Colonic mucosa (tissue), 4 donors: ENCODE measurements at regions not wholly inside any gene's neighbourhood (a gene's known extent, or its start where the extent isn't known, plus 50 kb on each side); places are given as distances from the start of the nearest gene placed in this dataset.

Experiments
- DNase-seq: peaks from one replicate; pipeline ENCODE4 v3.0.0-alpha.2; 2020
- H3K27ac ChIP-seq: fragments of 200-600 bp; one replicate; pipeline ENCODE4 v1.8.0; 2021
- H3K27me3 ChIP-seq: fragments of 200-600 bp; one replicate; pipeline ENCODE4 v1.8.0; 2021
- H3K36me3 ChIP-seq: fragments of 200-600 bp; one replicate; pipeline ENCODE4 v1.8.0; 2021
- H3K4me1 ChIP-seq: fragments of 200-600 bp; one replicate; pipeline ENCODE4 v1.8.0; 2021; ENCODE audit warnings: mild to moderate bottlenecking
- H3K4me3 ChIP-seq: fragments of 200-600 bp; one replicate; pipeline ENCODE4 v1.8.0; 2021
- H3K9ac ChIP-seq, 2 donors: one replicate each; pipeline ENCODE4 v1.7.0; 2013; ENCODE audit warnings: control low read depth in 2 of 2, low read depth in 2 of 2, low read length in 2 of 2
- H3K9me3 ChIP-seq: fragments of 200-600 bp; one replicate; pipeline ENCODE4 v1.8.0; 2021
- intact Hi-C: fragments of 100-400 bp; cut with DNase I; formaldehyde crosslinking; loops from one replicate; pipeline ENCODE4 v1.14.1; 2022
- TF ChIP-seq, protein P1 (sequence below): fragments of 200-600 bp; IDR thresholded peaks from one replicate; pipeline ENCODE4 v1.8.0; 2022; ENCODE audit warnings: antibody characterized with exemption, mild to moderate bottlenecking
- donor health status: healthy.
- donor health status: DM: no; HTN: no; CAD: no.
- donor health status: DM: no; HTN: no; CAD: no.

DNA sequence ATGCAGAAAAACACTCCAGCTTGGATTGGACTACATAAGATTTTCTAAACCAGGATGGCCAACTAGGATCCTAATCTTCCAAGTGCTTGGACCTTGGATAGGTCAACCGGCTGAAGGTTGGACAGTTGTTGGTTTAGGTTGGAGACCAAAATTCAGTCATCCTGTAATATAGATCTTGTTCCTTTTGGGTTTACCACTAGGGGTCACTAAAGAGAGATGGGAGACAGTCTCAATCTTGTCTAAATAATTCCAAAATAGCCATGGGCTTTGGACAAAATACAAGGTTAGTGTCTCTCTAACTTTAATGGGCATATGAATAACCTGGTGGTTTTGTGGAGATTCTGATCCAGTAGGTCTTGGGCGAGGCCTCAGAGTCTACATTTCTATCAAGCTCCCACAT, 148.7 kb upstream of the ERCC6L2 start:
- DNase-seq = no peak
- H3K4me3 ChIP-seq = no peak overlapping the region
- no peak overlapping the region for H3K27ac ChIP-seq
- H3K36me3 ChIP-seq = no peaks in the 10 kb centered on the region
- TF ChIP-seq, protein P1, sequence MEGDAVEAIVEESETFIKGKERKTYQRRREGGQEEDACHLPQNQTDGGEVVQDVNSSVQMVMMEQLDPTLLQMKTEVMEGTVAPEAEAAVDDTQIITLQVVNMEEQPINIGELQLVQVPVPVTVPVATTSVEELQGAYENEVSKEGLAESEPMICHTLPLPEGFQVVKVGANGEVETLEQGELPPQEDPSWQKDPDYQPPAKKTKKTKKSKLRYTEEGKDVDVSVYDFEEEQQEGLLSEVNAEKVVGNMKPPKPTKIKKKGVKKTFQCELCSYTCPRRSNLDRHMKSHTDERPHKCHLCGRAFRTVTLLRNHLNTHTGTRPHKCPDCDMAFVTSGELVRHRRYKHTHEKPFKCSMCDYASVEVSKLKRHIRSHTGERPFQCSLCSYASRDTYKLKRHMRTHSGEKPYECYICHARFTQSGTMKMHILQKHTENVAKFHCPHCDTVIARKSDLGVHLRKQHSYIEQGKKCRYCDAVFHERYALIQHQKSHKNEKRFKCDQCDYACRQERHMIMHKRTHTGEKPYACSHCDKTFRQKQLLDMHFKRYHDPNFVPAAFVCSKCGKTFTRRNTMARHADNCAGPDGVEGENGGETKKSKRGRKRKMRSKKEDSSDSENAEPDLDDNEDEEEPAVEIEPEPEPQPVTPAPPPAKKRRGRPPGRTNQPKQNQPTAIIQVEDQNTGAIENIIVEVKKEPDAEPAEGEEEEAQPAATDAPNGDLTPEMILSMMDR = peak; percentile 54
- H3K4me1 ChIP-seq = peaks cover 3% of the 10 kb centered on the region
- H3K9ac ChIP-seq = no peak overlapping the region
- H3K9me3 ChIP-seq = no peaks in the 10 kb centered on the region
- H3K27me3 ChIP-seq = no peaks in the 10 kb centered on the region
- intact Hi-C loops = loop anchor here (5.0 kb wide), 1 partner anchor 491 kb away; no protein-coding TSS in a partner anchor

DNA sequence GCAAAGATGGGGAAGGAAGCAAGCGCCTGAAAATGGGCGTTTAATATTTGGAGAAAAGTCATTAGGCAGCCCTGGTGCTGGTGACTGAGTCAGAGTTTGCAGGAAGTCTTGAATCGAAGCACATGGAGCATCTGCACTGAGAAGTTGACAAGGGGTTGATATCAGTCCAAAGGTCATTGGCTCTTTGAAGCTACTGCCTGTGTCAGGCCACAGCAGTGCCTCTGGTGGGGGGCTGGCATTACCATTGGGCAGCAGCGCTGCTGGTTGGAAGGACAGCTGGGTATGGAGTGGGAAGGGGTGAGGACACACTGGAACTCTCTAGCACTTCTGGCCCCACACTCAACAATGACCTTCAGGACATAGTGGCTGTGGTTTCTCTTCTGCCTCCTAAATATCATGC, 150.4 kb upstream of the ERCC6L2 start:
- Histone ChIP-seq H3K27me3 (no peaks in the 10 kb centered on the region), H3K9ac (no peak overlapping the region), H3K4me3 (no peak overlapping the region), H3K36me3 (no peaks in the 10 kb centered on the region), H3K27ac (no peak overlapping the region), H3K9me3 (no peaks in the 10 kb centered on the region), H3K4me1 (peaks cover 3% of the 10 kb centered on the region)
- TF ChIP-seq, protein P1 = no peak
- DNase-seq = no peak
- intact Hi-C loops = loop anchor here (5.0 kb wide), 1 partner anchor 492 kb away; no protein-coding TSS in a partner anchor

DNA sequence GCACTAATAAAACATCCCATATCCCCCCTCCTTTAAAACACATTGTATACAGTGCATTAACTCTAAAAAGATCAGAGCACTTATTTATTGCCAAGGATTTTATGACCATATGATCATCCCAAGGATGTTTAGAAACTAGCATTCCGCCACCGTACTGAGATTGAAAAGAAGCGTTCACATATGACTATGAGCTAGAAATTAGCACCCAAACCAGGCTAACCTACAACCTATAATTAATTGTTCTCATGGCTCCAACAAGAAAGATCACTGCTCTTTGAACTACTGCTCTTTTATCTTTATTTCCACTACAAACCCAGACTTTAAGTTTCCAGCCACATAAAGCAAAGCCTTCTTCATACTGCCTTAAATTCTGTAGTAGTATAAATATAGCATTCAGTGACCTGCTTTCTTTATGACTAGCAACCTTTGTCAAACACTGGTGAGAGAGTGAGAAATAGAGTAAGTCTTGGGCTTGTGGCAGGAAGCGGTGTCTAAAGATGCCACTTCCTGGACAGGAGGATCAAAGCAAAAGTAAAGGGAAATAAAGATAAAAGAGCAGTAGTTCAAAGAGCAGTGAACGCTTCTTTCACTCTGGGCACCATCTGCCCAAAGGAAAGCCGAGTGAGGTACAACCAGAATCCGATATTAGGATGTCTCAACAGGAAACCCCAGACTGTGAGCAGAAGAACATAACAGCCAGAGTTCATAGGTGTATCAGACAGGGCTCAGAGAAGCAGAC, 151.1 kb upstream of the ERCC6L2 start:
- intact Hi-C loops = no loop called here
- peaks cover 3% of the 10 kb centered on the region for H3K4me1 ChIP-seq
- DNase-seq = no peak
- TF ChIP-seq, protein P1 = no peak
- H3K4me3 ChIP-seq = no peak overlapping the region
- H3K9ac ChIP-seq = peak overlapping the region in 1 of 2 donors; percentile 0
- no peaks in the 10 kb centered on the region for H3K9me3 ChIP-seq
- no peaks in the 10 kb centered on the region for H3K27me3 ChIP-seq
- no peak overlapping the region for H3K27ac ChIP-seq
- no peaks in the 10 kb centered on the region for H3K36me3 ChIP-seq

DNA sequence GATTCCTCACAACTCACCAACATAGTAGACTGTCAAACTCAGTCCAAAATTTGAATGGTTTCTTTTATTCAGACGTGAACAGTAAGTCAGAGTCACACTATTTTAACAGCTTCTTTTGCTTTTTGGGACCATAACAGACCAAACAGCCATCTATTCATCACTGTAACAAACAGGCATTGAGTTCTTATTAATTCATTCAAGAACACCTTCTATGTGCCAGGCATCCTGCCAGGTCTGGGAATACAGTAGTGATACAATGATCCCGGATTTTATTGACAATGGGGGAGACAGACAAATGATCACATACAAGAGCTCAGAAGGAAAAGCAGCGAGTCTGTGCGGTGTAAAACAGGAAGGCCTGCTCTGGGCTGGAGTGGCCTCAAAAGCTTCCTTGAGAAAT, 153.3 kb upstream of the ERCC6L2 start:
- Histone ChIP-seq H3K27me3 (no peaks in the 10 kb centered on the region), H3K9me3 (no peaks in the 10 kb centered on the region), H3K9ac (peak overlapping the region in 1 of 2 donors; percentile 7), H3K4me3 (no peak overlapping the region), H3K36me3 (no peaks in the 10 kb centered on the region), H3K4me1 (peaks cover 3% of the 10 kb centered on the region), H3K27ac (peak overlapping the region; percentile 53)
- intact Hi-C loops = no loop called here
- no peak for DNase-seq
- TF ChIP-seq, protein P1 = no peak

DNA sequence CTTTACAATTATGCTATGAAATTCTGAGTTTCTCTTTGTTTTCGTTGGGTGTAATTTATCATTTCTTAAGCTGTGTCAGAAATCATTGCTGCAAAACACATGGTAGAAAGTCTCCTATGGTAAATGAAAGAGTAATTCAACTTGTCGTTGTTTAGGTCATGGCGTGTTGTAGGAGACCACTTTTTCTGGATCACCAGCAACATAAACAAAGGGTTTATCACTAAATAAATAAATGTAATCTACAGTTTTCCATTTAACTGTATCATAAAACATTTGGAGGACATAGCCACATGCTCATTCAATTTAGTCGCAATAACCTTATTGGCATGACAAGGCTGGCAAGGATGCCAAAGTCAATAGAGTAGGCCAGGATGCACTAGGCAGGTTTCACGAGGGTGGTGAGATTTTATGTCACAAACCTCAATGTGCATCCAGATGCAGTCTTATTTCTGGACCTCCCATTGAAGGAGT, 154.4 kb upstream of the ERCC6L2 start:
- no peak overlapping the region for H3K4me3 ChIP-seq
- no peaks in the 10 kb centered on the region for H3K36me3 ChIP-seq
- no peaks in the 10 kb centered on the region for H3K9me3 ChIP-seq
- no peaks in the 10 kb centered on the region for H3K27me3 ChIP-seq
- intact Hi-C loops = no loop called here
- DNase-seq = peak; percentile 80
- TF ChIP-seq, protein P1 = no peak
- H3K4me1 ChIP-seq = peaks cover 3% of the 10 kb centered on the region
- no peak overlapping the region for H3K9ac ChIP-seq
- H3K27ac ChIP-seq = peak overlapping the region; percentile 9
